GM19239 (cell line): ENCODE measurements at regions not wholly inside any gene's neighbourhood (a gene's known extent, or its start where the extent isn't known, plus 50 kb on each side); places are given as distances from the start of the nearest gene placed in this dataset.
"Not testable (repeated sequence)": the region's sequence is repeated elsewhere in the genome, so short reads cannot be mapped to it uniquely, and the experiment has no call there.

Experiments
- DNase-seq: peaks from one replicate; pipeline ENCODE4 v3.0.0; 2011; ENCODE audit warnings: low spot score; ENCODE audit not compliant: insufficient read length
- FAIRE-seq: peaks from 2 replicates; lab custom pipeline; 2011; peaks lifted over from hg19 to GRCh38; lab: Jason Lieb, UNC

- DNase-seq, result no peak
- no peak for FAIRE-seq
Measured at GRCh38 chr1:94309216-94309615, 71.8 kb upstream of the ARHGAP29 start.

GRCh38 chr1:94306521-94306920, 69.1 kb upstream of the ARHGAP29 start:
- FAIRE-seq (no peak), DNase-seq (no peak)

GRCh38 chr1:94305704-94306103, 68.3 kb upstream of the ARHGAP29 start:
- no peak for FAIRE-seq
- DNase-seq, result no peak

GRCh38 chr1:94304553-94304952, 67.2 kb upstream of the ARHGAP29 start:
- DNase-seq, result no peak
- no peak for FAIRE-seq

GRCh38 chr1:94303005-94303404, 65.6 kb upstream of the ARHGAP29 start:
- DNase-seq (no peak), FAIRE-seq (no peak)

GRCh38 chr1:94302497-94302896, 65.1 kb upstream of the ARHGAP29 start:
- FAIRE-seq (no peak), DNase-seq (no peak)

- FAIRE-seq (no peak), DNase-seq (no peak)
Measured at GRCh38 chr1:94301186-94301585, 63.8 kb upstream of the ARHGAP29 start.

GRCh38 chr1:94300731-94301130, 63.3 kb upstream of the ARHGAP29 start:
- DNase-seq (no peak), FAIRE-seq (no peak)

GRCh38 chr1:94299627-94300553, 62.5 kb upstream of the ARHGAP29 start:
- no peak for FAIRE-seq
- no peak for DNase-seq

GRCh38 chr1:94298861-94299260, 61.5 kb upstream of the ARHGAP29 start:
- DNase-seq, result no peak

GRCh38 chr1:94296018-94296417, 58.6 kb upstream of the ARHGAP29 start:
- no peak for DNase-seq
- no peak for FAIRE-seq

More at GRCh38 chr1:94298861-94299260, 61.5 kb upstream of the ARHGAP29 start:
- no peak for FAIRE-seq

- not testable (repeated sequence) for FAIRE-seq, DNase-seq
Measured at GRCh38 chr1:94292978-94293377, 55.6 kb upstream of the ARHGAP29 start.

GRCh38 chr1:94289244-94289643, 51.9 kb upstream of the ARHGAP29 start:
- FAIRE-seq, DNase-seq: not testable (repeated sequence)
